CD4-positive, alpha-beta T cell treated with Interferon alpha-2 for 1 hour (primary cell): ENCODE measurements at regions not wholly inside any gene's neighbourhood (a gene's known extent, or its start where the extent isn't known, plus 50 kb on each side); places are given as distances from the start of the nearest gene placed in this dataset.
"Not testable (repeated sequence)": the region's sequence is repeated elsewhere in the genome, so short reads cannot be mapped to it uniquely, and the experiment has no call there.

Experiments used
- DNase-seq, 2 donors: peaks; one replicate each; pipeline ENCODE4 v3.0.0-alpha.2; 2020 to 2022

- DNase-seq: no peak
These were observed 50.5 kb upstream of the FOXP2 start for GRCh38 chr7:114364151-114364550.

GRCh38 chr7:114363292-114363691 is 51.3 kb upstream of the FOXP2 start:
- no peak for DNase-seq

GRCh38 chr7:114358911-114359310 is 55.7 kb upstream of the FOXP2 start:
- no peak for DNase-seq

- no peak for DNase-seq
These were observed 58.5 kb upstream of the FOXP2 start for GRCh38 chr7:114356133-114356532.

GRCh38 chr7:114354306-114354705 is 60.3 kb upstream of the FOXP2 start:
- no peak for DNase-seq

- DNase-seq: no peak
These were observed 69.1 kb upstream of the FOXP2 start for GRCh38 chr7:114345494-114345893.

GRCh38 chr7:114343949-114344708 is 70.5 kb upstream of the FOXP2 start:
- no peak for DNase-seq

GRCh38 chr7:114342431-114343179 is 72.0 kb upstream of the FOXP2 start:
- no peak for DNase-seq

- no peak for DNase-seq
These were observed 73.0 kb upstream of the FOXP2 start for GRCh38 chr7:114341648-114342047.

- DNase-seq: no peak
These were observed 79.6 kb upstream of the FOXP2 start for GRCh38 chr7:114334989-114335388.

GRCh38 chr7:114329458-114329857 is 85.2 kb upstream of the FOXP2 start:
- not testable (repeated sequence) for DNase-seq

GRCh38 chr7:114317450-114318098 is 97.0 kb upstream of the FOXP2 start:
- no peak for DNase-seq

GRCh38 chr7:114312649-114313048 is 102.0 kb upstream of the FOXP2 start:
- DNase-seq: no peak

- no peak for DNase-seq
These were observed 104.1 kb upstream of the FOXP2 start for GRCh38 chr7:114310345-114311110.

- no peak for DNase-seq
These were observed 104.9 kb upstream of the FOXP2 start for GRCh38 chr7:114309729-114310128.

- DNase-seq: no peak
These were observed 111.3 kb upstream of the FOXP2 start for GRCh38 chr7:114303301-114303700.

GRCh38 chr7:114302858-114303257 is 111.8 kb upstream of the FOXP2 start:
- DNase-seq: no peak

- no peak for DNase-seq
These were observed 116.6 kb upstream of the FOXP2 start for GRCh38 chr7:114298011-114298410.

- DNase-seq: no peak
These were observed 117.5 kb upstream of the FOXP2 start for GRCh38 chr7:114297121-114297520.

- DNase-seq: no peak
These were observed 119.1 kb upstream of the FOXP2 start for GRCh38 chr7:114295522-114295921.

- no peak for DNase-seq
These were observed 120.6 kb upstream of the FOXP2 start for GRCh38 chr7:114294036-114294435.

- no peak for DNase-seq
These were observed 121.2 kb upstream of the FOXP2 start for GRCh38 chr7:114293289-114294012.
